ENCODE measurements at regions not wholly inside any gene's neighbourhood (a gene's known extent, or its start where the extent isn't known, plus 50 kb on each side); places are given as distances from the start of the nearest gene placed in this dataset.

DNA sequence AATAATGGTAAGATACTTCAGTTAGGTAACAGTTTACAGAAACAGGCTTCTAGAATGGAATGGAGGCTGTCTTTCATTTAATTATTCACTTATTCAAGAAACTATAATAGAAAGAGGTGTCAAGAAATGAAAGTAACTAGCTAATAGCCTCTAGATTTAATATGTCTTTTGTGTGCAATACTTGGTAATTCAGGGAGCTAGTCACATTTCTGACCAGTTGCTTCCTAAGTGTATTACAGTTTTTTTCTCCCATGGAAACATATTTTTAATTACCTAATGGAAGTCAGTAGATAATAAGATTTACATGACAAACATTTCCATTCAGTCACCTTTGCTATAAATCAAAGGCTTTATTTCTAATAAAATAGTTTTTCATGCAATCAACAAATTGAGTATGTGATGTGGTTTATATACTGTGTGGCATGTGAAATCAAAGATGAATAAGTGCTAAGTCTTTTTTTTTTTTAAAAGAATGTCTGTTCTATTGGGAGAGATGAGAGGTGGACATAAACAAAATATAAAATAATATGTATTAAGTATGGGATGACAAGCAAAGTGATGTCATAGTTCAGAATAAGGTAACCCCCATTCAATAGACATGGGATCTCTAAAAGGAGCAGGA lies 985.7 kb downstream of the SQOR start:
- Histone ChIP-seq H3K4me2 (ENCODE audit: low read length) (no peak overlapping the region), H3K27ac (ENCODE audit: low read length) (no peak overlapping the region), H3K9ac (ENCODE audit: low read length) (no peak overlapping the region), H2AFZ (ENCODE audit: low read length) (no peak overlapping the region), H3K4me3 (ENCODE audit: low read length) (no peak overlapping the region), H3K9me2 (replicated peaks; ENCODE audit: low read length) (no peaks in the 10 kb centered on the region), H4K20me1 (ENCODE audit: low read length) (no peaks in the 10 kb centered on the region), H3K9me3 (ENCODE audit: low read length) (no peaks in the 10 kb centered on the region), H3K36me3 (ENCODE audit: low read depth, low read length) (no peaks in the 10 kb centered on the region), H3K27me3 (ENCODE audit: low read length) (no peaks in the 10 kb centered on the region), H3K79me2 (ENCODE audit: low read length) (no peaks in the 10 kb centered on the region), H3K4me1 (ENCODE audit: insufficient read depth, low read length) (no peaks in the 10 kb centered on the region), H3F3A (ENCODE audit: low read length, unreplicated experiment) (no peaks in the 10 kb centered on the region)
- ChIA-PET CTCF (no interaction called here), POLR2A (ENCODE audit: unreplicated experiment) (no interaction called here)
- ATAC-seq (no peak), DNase-seq (no peak)
- TF ChIP-seq, protein P1, sequence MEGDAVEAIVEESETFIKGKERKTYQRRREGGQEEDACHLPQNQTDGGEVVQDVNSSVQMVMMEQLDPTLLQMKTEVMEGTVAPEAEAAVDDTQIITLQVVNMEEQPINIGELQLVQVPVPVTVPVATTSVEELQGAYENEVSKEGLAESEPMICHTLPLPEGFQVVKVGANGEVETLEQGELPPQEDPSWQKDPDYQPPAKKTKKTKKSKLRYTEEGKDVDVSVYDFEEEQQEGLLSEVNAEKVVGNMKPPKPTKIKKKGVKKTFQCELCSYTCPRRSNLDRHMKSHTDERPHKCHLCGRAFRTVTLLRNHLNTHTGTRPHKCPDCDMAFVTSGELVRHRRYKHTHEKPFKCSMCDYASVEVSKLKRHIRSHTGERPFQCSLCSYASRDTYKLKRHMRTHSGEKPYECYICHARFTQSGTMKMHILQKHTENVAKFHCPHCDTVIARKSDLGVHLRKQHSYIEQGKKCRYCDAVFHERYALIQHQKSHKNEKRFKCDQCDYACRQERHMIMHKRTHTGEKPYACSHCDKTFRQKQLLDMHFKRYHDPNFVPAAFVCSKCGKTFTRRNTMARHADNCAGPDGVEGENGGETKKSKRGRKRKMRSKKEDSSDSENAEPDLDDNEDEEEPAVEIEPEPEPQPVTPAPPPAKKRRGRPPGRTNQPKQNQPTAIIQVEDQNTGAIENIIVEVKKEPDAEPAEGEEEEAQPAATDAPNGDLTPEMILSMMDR (conservative IDR thresholded peaks at IDR 0.05; ENCODE audit: low read depth, low read length) = no peak
- TF ChIP-seq EZH2phosphoT487 (IDR thresholded peaks at IDR 0.05; ENCODE audit: borderline replicate concordance, low read length) (no peak), EZH2 (IDR thresholded peaks at IDR 0.05; ENCODE audit: low read length, unreplicated experiment) (no peak)
- intact Hi-C loops (cut with micrococcal nuclease) = no loop called here
- BruUV-seq (replicated peaks) = no TSS peak

DNA sequence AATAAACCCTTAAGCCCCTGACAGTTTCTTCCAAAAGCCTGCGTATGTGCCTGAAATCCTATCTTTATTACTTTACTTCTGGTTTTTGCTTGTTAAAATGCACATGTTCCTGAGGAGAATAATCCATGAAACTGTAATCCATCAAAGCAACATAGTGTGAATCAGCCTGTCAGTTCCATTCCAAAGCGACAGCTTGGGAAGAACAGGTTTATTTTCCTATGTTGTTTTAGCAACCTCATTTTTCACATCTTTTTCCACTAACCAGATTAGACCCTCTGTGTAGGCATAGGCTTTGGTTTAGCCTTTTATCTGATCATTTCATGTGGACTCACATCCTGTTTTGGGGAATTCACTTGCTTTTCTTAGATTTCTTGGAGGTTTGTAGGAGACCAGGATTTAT lies 988.0 kb downstream of the SQOR start:
- Histone ChIP-seq H2AFZ (ENCODE audit: low read length) (no peak overlapping the region), H3K27ac (ENCODE audit: low read length) (no peak overlapping the region), H3K9me2 (replicated peaks; ENCODE audit: low read length) (no peaks in the 10 kb centered on the region), H3K27me3 (ENCODE audit: low read length) (no peaks in the 10 kb centered on the region), H3K79me2 (ENCODE audit: low read length) (no peaks in the 10 kb centered on the region), H3K4me1 (ENCODE audit: insufficient read depth, low read length) (no peaks in the 10 kb centered on the region), H3K36me3 (ENCODE audit: low read depth, low read length) (no peaks in the 10 kb centered on the region), H3F3A (ENCODE audit: low read length, unreplicated experiment) (no peaks in the 10 kb centered on the region), H3K9me3 (ENCODE audit: low read length) (no peaks in the 10 kb centered on the region), H4K20me1 (ENCODE audit: low read length) (no peaks in the 10 kb centered on the region), H3K4me2 (ENCODE audit: low read length) (no peak overlapping the region), H3K4me3 (ENCODE audit: low read length) (no peak overlapping the region), H3K9ac (ENCODE audit: low read length) (no peak overlapping the region)
- POLR2A ChIA-PET (ENCODE audit: unreplicated experiment) = no interaction called here
- DNase-seq (no peak), ATAC-seq (no peak)
- no peak for TF ChIP-seq EZH2phosphoT487 (IDR thresholded peaks at IDR 0.05; ENCODE audit: borderline replicate concordance, low read length)
- TF ChIP-seq, protein P1 (conservative IDR thresholded peaks at IDR 0.05; ENCODE audit: low read depth, low read length) = no peak
- no peak for TF ChIP-seq EZH2 (IDR thresholded peaks at IDR 0.05; ENCODE audit: low read length, unreplicated experiment)
- no TSS peak for BruUV-seq (replicated peaks)
- intact Hi-C loops (cut with micrococcal nuclease) = no loop called here
- CTCF ChIA-PET = no interaction called here

DNA sequence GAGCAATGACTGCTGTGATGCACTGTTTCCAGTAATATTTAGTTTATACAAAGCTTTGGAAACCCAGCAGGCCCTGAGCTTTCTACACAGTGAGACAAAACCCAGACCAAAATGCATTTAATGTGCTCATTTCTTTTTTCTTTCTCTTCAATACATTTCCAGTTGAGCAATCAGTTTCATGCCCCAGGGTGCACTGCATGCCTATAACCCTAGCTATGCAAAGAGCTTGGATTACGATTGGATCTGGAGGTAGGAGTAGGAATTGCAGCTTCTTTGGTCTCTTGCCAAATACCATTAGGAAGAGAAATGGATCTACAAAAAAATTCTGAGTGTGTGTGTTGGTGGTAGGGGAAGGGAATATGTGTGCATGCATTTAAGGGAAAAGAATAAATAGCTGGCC lies 1001.4 kb downstream of the SQOR start:
- Histone ChIP-seq H3K27me3 (ENCODE audit: low read length) (no peaks in the 10 kb centered on the region), H3F3A (ENCODE audit: low read length, unreplicated experiment) (no peaks in the 10 kb centered on the region), H3K36me3 (ENCODE audit: low read depth, low read length) (no peaks in the 10 kb centered on the region), H3K4me3 (ENCODE audit: low read length) (no peak overlapping the region), H3K9me3 (ENCODE audit: low read length) (no peaks in the 10 kb centered on the region), H3K9ac (ENCODE audit: low read length) (no peak overlapping the region), H3K79me2 (ENCODE audit: low read length) (no peaks in the 10 kb centered on the region), H4K20me1 (ENCODE audit: low read length) (no peaks in the 10 kb centered on the region), H3K9me2 (replicated peaks; ENCODE audit: low read length) (no peaks in the 10 kb centered on the region), H3K4me1 (ENCODE audit: insufficient read depth, low read length) (no peaks in the 10 kb centered on the region), H3K4me2 (ENCODE audit: low read length) (no peak overlapping the region), H3K27ac (ENCODE audit: low read length) (no peak overlapping the region), H2AFZ (ENCODE audit: low read length) (no peak overlapping the region)
- ATAC-seq (no peak), DNase-seq (peak; percentile 1)
- TF ChIP-seq EZH2 (IDR thresholded peaks at IDR 0.05; ENCODE audit: low read length, unreplicated experiment) (no peak), EZH2phosphoT487 (IDR thresholded peaks at IDR 0.05; ENCODE audit: borderline replicate concordance, low read length) (no peak)
- TF ChIP-seq, protein P1 (conservative IDR thresholded peaks at IDR 0.05; ENCODE audit: low read depth, low read length) = no peak
- intact Hi-C loops (cut with micrococcal nuclease) = no loop called here
- ChIA-PET POLR2A (ENCODE audit: unreplicated experiment) (no interaction called here), CTCF (no interaction called here)
- no TSS peak for BruUV-seq (replicated peaks)

Data from PC-3 (cell line).